Activated CD8-positive, alpha-beta memory T cell treated with anti-CD3 and anti-CD28 coated beads for 36 hours (primary cell): ENCODE measurements at regions not wholly inside any gene's neighbourhood (a gene's known extent, or its start where the extent isn't known, plus 50 kb on each side); places are given as distances from the start of the nearest gene placed in this dataset.
"Not testable (repeated sequence)": the region's sequence is repeated elsewhere in the genome, so short reads cannot be mapped to it uniquely, and the experiment has no call there.

Source experiments
- CTCF ChIA-PET: fragments of 350-600 bp; sonication (Branson Sonifier 250); formaldehyde crosslinking; loops from one replicate; lab custom pipeline; 2021; ENCODE audit warnings: antibody characterized with exemption; lab: Charles Lee
- POLR2A ChIA-PET: fragments of 350-600 bp; sonication (Branson Sonifier 250); formaldehyde crosslinking; loops from one replicate; lab custom pipeline; 2021; ENCODE audit warnings: antibody characterized with exemption; lab: Charles Lee

DNA sequence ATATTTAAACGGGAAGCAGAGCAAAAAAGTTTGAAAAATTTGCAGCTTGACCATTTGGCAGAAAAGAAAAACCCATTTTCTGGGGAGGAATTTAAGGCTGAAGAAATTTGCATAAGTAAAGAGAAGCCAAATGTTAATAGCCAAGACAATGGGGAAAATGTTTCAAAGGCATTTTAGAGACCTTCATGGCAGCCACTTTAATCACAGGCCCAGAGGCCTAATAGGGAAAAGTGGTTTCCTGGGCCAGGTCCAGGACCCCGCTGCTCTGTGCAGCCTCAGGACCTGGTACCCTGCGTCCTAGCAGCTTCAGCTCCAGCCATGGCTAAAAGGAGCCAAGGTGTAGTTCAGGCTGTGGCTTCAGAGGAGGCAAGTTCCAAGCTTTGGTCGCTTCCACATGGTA, 507.3 kb downstream of the SLCO4C1 start:
- CTCF ChIA-PET = no interaction called here
- POLR2A ChIA-PET = no interaction called here

DNA sequence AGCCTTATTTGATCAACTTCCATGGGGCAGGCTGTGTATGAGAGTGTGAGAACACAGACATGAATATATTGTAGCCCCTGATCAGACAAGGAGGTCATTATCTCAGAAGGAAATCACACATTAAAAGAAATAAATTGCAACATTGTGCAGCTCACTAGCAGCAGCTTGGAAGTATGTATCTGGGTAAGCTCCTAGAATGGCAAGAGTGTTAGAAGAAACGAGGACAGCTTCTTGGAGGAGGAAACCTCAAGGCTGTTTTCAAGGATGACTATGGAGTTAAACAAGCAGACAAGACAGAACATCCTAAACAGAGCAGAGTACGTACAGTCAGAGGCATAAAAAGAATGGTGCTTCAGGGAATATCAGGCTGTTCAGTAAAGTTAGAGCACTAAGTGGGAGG, 511.0 kb downstream of the SLCO4C1 start:
- ChIA-PET POLR2A (no interaction called here), CTCF (no interaction called here)

- ChIA-PET POLR2A (no interaction called here), CTCF (no interaction called here)
Measured at GRCh38 chr5:101783241-101784013, 512.7 kb downstream of the SLCO4C1 start.

DNA sequence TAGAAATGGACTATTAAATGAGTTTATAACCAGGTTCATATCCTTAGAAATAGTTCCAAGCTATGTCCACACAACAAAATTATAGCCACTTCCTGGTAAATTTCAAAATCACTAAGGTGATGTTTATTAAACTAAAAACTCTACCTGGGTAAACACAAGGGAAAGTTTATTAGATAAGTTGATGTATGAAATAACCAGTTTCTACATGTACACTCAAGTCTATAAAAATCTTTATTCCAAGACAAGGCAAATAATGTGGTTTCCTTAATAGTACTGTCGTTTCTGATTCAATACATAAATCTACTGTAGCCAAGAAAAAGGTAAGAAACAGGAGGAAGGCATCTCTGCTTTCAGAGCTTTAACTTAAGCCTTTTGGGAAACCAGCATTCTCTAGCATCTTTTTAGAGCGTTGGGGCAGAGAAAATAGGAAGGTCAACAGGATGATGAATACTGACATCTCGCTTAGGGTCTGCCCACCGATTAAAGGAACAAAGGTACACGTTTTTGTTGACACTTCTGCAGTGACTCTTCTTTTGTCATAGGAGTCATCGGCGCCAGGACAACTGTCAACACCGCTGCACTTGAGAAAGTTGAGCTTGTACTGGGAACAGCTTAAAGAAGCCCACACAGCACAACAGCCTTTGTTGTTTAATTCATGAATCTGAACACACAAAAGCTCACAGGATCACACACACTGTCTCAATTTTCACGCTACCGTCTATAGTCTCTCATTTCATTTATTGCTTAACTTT, 513.6 kb downstream of the SLCO4C1 start:
- ChIA-PET POLR2A (no interaction called here), CTCF (no interaction called here)

GRCh38 chr5:101751105-101751504, 545.0 kb downstream of the SLCO4C1 start:
- POLR2A ChIA-PET = no interaction called here
- CTCF ChIA-PET = no interaction called here

GRCh38 chr5:101743000-101743399, 553.1 kb downstream of the SLCO4C1 start:
- POLR2A ChIA-PET, CTCF ChIA-PET: not testable (repeated sequence)

- ChIA-PET CTCF (no interaction called here), POLR2A (no interaction called here)
Measured at GRCh38 chr5:101728933-101729332, 567.2 kb downstream of the SLCO4C1 start.

DNA sequence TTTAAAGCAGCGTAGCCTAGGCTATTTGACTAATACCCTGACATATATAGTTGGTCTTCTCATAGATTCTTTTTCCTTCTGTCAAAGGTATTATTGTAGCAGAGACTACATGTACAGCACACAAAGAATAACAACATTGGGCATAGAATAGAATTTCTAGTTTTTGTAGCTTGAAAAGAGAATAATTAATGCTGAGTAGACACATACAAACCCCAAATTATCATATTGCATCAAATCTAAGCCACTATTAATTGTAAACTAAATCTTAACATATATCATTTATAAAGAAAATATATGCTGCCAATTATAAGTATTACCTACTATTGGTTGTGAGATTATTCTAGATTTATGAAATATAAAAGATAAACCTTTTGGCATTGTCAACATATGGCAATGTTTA, 574.5 kb downstream of the SLCO4C1 start:
- ChIA-PET CTCF (no interaction called here), POLR2A (no interaction called here)

DNA sequence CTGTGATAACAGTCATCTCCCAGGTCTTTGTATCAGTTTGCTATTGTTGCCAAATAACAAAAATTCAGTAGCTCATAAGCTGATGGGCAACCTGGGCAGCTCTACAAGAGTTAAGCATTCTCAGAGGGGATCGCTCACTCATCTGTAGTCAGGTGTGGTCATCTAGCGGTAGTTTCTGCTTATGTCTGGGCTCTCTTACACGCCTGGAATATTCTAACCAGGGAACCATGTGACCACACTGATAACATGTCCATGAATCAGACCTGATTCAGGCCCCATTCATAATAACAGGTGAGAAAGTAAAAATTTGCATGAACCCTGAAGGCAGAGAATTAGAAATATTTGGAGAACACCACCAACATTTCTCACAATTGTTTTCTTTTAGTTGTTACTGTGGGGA, 576.1 kb downstream of the SLCO4C1 start:
- CTCF ChIA-PET = no interaction called here
- POLR2A ChIA-PET = no interaction called here

DNA sequence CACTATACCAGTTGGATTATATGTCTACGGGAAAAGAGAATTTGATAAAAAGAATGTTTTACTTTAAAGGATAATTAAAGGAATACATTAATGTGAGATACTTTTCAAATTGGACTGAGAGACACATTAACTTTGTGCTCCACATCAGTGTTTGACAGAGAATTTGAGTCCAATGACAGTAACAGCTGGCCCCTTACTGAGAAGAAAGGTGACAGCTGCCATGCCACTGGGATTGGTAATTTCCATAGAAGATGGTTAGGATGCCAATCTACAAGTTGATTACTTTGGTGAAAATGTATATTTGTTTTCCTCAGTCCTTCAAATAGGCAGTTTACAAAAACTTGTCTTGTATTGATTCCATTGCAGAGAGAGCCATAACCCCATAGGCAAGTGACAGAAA, 578.4 kb downstream of the SLCO4C1 start:
- CTCF ChIA-PET = no interaction called here
- POLR2A ChIA-PET = no interaction called here

- ChIA-PET POLR2A (no interaction called here), CTCF (interaction anchor here (1.3 kb wide), 1 partner anchor 34 kb away, joined by 3 read pairs; no protein-coding TSS in a partner anchor)
Measured at GRCh38 chr5:101716941-101717340, 579.1 kb downstream of the SLCO4C1 start.

DNA sequence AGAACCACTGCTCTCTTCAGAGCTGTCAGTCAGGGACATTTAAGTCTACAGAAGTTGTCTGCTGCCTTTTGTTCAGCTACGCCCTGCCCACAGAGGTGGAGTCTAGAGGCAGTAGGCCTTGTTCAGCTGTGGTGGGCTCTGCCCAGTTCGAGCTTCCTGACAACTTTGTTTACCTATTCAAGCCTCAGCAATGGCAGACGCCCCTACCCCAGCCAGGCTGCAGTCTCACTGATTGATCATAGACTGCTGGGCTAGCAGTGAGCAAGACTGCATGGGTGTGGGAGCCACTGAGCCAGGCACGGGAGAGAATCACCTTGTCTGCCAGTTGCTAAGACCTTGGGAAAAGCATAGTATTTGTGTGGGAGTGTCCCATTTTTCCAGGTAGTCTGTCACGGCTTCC, 580.3 kb downstream of the SLCO4C1 start:
- CTCF ChIA-PET = interaction anchor here (1.3 kb wide), 1 partner anchor 33 kb away, joined by 3 read pairs; no protein-coding TSS in a partner anchor
- POLR2A ChIA-PET = not testable (repeated sequence)

DNA sequence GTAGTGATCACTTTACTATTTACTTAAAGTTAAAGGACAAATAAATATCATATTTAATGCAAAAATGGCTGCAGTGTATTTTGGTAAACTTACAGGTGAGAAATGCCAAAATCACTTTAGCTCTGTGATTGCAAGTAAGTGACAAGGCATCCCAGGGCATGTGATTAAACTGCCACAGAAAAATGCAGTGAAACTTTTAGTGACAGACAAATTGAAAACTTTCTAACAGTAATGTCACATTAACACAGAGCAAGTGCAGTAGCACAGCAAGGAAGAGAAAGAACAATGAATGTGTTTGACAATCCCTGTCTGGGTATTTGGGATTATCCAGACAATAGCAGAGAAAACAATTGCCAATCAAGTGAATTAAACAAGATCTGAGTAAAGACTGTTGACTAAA, 606.8 kb downstream of the SLCO4C1 start:
- POLR2A ChIA-PET = no interaction called here
- CTCF ChIA-PET = no interaction called here

DNA sequence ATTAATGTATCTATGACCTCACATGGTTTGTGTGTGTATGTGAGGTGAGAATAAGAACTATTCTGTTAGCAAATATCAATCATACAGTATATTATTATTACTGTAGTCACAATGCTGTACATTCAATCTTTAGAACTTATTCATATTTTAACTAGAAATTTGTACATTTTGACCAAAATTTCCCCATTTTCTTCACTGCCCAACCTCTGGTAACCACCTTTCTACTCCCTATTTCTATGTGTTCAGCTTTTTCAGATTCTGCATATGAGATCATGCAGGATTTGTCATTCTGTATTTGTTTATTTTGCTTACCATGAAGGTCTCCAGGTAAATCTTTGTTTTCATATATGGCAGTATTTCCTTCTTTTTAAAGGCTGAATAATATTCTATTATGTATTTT, 607.9 kb downstream of the SLCO4C1 start:
- POLR2A ChIA-PET = no interaction called here
- CTCF ChIA-PET = no interaction called here

DNA sequence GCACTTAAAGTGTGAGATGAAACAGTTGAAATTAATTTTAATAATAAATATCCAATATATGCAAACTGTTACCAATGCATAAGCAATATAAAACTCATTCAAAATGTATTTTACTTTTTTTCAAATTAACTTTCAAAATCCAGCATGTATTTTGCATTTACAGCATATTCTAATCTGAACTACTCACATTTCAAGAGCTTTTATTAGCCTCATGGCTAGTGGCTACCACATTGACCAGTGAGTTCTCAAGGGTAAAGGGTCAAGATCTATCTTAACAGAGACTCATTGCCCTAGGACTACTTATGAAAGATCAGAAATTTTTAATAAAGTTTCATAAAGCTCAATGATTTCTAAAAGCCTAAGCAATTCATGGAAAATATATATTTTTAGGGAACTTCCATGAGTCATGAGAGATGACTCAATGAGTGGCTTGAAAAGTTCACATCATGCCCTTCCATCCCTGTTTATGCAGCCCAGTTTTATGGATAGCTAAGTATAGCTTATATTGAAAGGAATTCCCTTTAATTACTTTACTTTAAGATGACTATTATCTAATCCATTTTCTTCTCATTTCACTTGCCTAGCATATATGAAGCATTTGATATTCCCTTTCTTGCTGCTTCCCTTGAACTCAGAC, 608.6 kb downstream of the SLCO4C1 start:
- ChIA-PET POLR2A (no interaction called here), CTCF (no interaction called here)

- CTCF ChIA-PET = no interaction called here
- POLR2A ChIA-PET = no interaction called here
Measured at GRCh38 chr5:101686536-101687157, 609.4 kb downstream of the SLCO4C1 start.

DNA sequence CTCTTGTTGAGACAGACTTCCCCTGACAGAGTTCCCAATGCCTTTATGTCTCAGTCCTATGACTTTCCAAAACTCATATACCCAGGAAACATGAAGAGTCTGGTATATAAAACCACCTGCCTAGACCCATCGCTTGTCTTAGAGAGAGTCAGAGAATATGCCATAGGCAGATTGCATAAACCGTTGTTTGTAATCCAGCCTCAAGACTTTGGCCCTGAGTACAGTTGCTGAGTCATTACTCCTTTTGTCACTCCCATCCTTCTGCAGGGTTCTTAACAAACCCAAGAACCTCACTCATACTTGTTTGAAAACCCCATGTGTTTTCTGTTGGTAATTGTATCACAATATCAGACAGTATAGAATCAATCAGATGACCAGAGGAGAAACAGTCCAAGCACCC, 616.3 kb downstream of the SLCO4C1 start:
- CTCF ChIA-PET = interaction anchor here (1.0 kb wide), 1 partner anchor 212 kb away, joined by 3 read pairs; no protein-coding TSS in a partner anchor
- POLR2A ChIA-PET = no interaction called here

DNA sequence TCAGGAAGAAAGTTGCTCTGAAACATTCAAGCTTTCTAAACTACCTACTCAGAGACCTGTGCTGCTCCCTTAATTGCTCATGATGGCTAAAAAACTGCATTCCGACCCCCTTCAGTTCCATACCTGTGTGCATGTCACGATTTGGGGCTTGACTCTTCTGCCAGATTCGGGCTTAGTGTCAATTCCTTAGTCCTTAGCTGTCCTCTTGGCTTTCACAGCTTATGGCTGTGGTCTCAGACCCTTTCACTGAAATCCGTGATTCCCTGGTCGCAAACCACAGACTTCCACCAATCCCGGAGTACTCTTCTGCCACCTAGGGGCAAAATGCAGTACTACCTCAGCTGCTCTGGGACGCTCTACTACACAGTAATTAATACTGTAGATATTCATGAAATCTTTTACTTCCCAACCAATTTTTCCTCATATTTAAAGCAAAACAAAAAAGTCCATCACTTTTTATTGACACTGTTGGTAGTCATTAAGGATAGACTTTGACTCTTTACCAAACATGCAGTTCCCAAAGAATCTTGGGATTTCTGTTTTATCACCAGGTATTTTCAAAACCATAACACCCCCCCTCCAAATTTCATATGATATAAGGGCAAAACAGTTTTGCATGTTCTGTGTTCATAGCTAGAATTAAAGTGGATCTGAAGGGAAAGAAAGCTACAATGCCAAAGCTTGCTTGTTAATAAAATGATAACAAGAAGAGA, 617.4 kb downstream of the SLCO4C1 start:
- CTCF ChIA-PET = no interaction called here
- POLR2A ChIA-PET = no interaction called here

- CTCF ChIA-PET = no interaction called here
- POLR2A ChIA-PET = no interaction called here
Measured at GRCh38 chr5:101677961-101678360, 618.1 kb downstream of the SLCO4C1 start.
